ENCODE measurements at regions not wholly inside any gene's neighbourhood (a gene's known extent, or its start where the extent isn't known, plus 50 kb on each side); places are given as distances from the start of the nearest gene placed in this dataset.
A peak's percentile ranks its signal among the peaks of the same experiment; 100 is the strongest.

DNA sequence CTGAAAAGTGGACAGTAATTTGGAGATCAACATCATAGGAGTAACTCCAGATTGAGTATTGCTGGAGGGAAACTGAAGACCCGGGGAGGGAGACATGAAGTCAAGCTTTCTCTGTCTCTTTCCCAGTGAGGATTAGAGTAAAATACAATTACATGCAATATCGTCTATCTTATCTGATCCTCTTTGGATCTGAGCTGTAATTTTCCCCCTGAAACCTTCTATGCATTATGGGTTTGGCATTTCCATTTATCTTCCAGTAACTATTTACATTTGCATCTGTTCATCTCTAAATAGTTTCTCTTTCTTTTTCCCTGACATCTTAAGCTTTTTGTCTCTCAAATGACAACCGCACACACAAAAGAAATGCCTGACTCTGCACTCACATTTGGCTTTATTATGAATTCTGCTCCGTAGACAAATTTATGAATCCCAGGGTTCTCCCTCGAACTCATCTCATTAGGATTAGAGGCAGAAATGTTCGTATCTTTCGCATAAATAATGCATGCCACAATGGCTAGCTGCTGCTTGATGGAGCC, 113.1 kb downstream of the SPP2 start:
- intact Hi-C loops (cut with micrococcal nuclease) = no loop called here
- no peaks in the 10 kb centered on the region for H3K36me3 ChIP-seq (ENCODE audit: control insufficient read depth, insufficient read depth, low read length)
- H3K4me3 Mint-ChIP-seq = no peak overlapping the region
- no peak for ATAC-seq
- H3K27ac Mint-ChIP-seq = peak overlapping the region in 1 of 2 donors; percentile 27
- 97% methylated on average over 7 of the region's 7 CpGs for WGBS (ENCODE audit: insufficient coverage)
- no peaks in the 10 kb centered on the region for H3K9me3 Mint-ChIP-seq
- peaks cover 6 to 41% of the 10 kb centered on the region in 2 donors for H3K4me1 Mint-ChIP-seq
- TF ChIP-seq, protein P1, sequence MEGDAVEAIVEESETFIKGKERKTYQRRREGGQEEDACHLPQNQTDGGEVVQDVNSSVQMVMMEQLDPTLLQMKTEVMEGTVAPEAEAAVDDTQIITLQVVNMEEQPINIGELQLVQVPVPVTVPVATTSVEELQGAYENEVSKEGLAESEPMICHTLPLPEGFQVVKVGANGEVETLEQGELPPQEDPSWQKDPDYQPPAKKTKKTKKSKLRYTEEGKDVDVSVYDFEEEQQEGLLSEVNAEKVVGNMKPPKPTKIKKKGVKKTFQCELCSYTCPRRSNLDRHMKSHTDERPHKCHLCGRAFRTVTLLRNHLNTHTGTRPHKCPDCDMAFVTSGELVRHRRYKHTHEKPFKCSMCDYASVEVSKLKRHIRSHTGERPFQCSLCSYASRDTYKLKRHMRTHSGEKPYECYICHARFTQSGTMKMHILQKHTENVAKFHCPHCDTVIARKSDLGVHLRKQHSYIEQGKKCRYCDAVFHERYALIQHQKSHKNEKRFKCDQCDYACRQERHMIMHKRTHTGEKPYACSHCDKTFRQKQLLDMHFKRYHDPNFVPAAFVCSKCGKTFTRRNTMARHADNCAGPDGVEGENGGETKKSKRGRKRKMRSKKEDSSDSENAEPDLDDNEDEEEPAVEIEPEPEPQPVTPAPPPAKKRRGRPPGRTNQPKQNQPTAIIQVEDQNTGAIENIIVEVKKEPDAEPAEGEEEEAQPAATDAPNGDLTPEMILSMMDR (IDR thresholded peaks at IDR 0.05) = no peak
- H3K4me1 ChIP-seq (ENCODE audit: control insufficient read depth, insufficient read depth, low read length) = peaks cover 17% of the 10 kb centered on the region
- H3K27me3 ChIP-seq (ENCODE audit: control insufficient read depth, insufficient read depth, low read length) = no peaks in the 10 kb centered on the region
- H3K27me3 Mint-ChIP-seq (ENCODE audit: low read depth in 2 of 2) = peaks cover 0 to 24% of the 10 kb centered on the region in 2 donors
- no peaks in the 10 kb centered on the region for H3K36me3 Mint-ChIP-seq
- H3K27ac ChIP-seq (ENCODE audit: low read length) = no peak overlapping the region
- H3K9me3 ChIP-seq (ENCODE audit: control insufficient read depth, insufficient read depth, low read length) = no peaks in the 10 kb centered on the region
- no peak for DNase-seq
- no peak overlapping the region for H3K4me3 ChIP-seq (ENCODE audit: low read length)

GRCh38 chr2:234162861-234163260, 112.4 kb downstream of the SPP2 start:
- H3K9me3 Mint-ChIP-seq = no peaks in the 10 kb centered on the region
- 91% methylated on average over 1 of the region's 1 CpG for WGBS (ENCODE audit: insufficient coverage)
- no peak overlapping the region for H3K27ac ChIP-seq (ENCODE audit: low read length)
- H3K27ac Mint-ChIP-seq = no peak overlapping the region
- H3K4me1 Mint-ChIP-seq = peaks cover 6 to 41% of the 10 kb centered on the region in 2 donors
- no peaks in the 10 kb centered on the region for H3K36me3 ChIP-seq (ENCODE audit: control insufficient read depth, insufficient read depth, low read length)
- H3K27me3 Mint-ChIP-seq (ENCODE audit: low read depth in 2 of 2) = peaks cover 0 to 27% of the 10 kb centered on the region in 2 donors
- no peaks in the 10 kb centered on the region for H3K27me3 ChIP-seq (ENCODE audit: control insufficient read depth, insufficient read depth, low read length)
- H3K4me3 Mint-ChIP-seq = no peak overlapping the region
- DNase-seq = no peak
- no peak for ATAC-seq
- H3K36me3 Mint-ChIP-seq = no peaks in the 10 kb centered on the region
- H3K9me3 ChIP-seq (ENCODE audit: control insufficient read depth, insufficient read depth, low read length) = no peaks in the 10 kb centered on the region
- TF ChIP-seq, protein P1 (IDR thresholded peaks at IDR 0.05) = no peak
- intact Hi-C loops (cut with micrococcal nuclease) = no loop called here
- H3K4me3 ChIP-seq (ENCODE audit: low read length) = no peak overlapping the region
- H3K4me1 ChIP-seq (ENCODE audit: control insufficient read depth, insufficient read depth, low read length) = peaks cover 17% of the 10 kb centered on the region

- no peak overlapping the region for H3K27ac Mint-ChIP-seq
- H3K4me1 Mint-ChIP-seq = peaks cover 6 to 41% of the 10 kb centered on the region in 2 donors
- no peak for DNase-seq
- intact Hi-C loops (cut with micrococcal nuclease) = no loop called here
- H3K4me3 Mint-ChIP-seq = no peak overlapping the region
- no peak for ATAC-seq
- Histone ChIP-seq H3K4me1 (ENCODE audit: control insufficient read depth, insufficient read depth, low read length) (peaks cover 17% of the 10 kb centered on the region), H3K36me3 (ENCODE audit: control insufficient read depth, insufficient read depth, low read length) (no peaks in the 10 kb centered on the region), H3K9me3 (ENCODE audit: control insufficient read depth, insufficient read depth, low read length) (no peaks in the 10 kb centered on the region), H3K4me3 (ENCODE audit: low read length) (no peak overlapping the region), H3K27ac (ENCODE audit: low read length) (no peak overlapping the region), H3K27me3 (ENCODE audit: control insufficient read depth, insufficient read depth, low read length) (no peaks in the 10 kb centered on the region)
- no peaks in the 10 kb centered on the region for H3K36me3 Mint-ChIP-seq
- peaks cover 0 to 27% of the 10 kb centered on the region in 2 donors for H3K27me3 Mint-ChIP-seq (ENCODE audit: low read depth in 2 of 2)
- WGBS (ENCODE audit: insufficient coverage) = 90% methylated on average over 6 of the region's 6 CpGs
- H3K9me3 Mint-ChIP-seq = no peaks in the 10 kb centered on the region
- TF ChIP-seq, protein P1 (IDR thresholded peaks at IDR 0.05) = no peak
Observed at GRCh38 chr2:234161932-234162331, 111.4 kb downstream of the SPP2 start.

DNA sequence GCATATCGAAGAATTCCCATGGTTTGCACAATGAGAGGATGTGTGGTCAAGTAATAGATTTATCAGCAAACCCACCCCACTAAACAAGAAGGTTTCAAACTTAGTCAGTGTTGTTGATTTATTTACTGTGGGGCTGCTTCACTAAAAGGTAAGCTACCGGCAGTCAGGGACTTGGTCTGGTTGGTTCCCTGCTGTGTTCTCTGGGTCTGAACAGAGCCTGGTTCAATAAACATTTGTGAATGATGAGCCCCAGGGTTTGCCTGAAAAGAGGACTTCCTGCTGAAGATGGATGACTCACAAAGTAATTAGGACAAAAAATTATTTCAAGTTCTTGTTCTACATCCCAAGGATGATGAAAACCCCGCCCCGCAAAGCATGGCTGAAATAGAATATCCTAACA, 108.3 kb downstream of the SPP2 start:
- intact Hi-C loops (cut with micrococcal nuclease) = no loop called here
- Mint-ChIP-seq H3K4me1 (peaks cover 0 to 19% of the 10 kb centered on the region in 2 donors), H3K9me3 (no peaks in the 10 kb centered on the region), H3K4me3 (no peak overlapping the region), H3K27ac (no peak overlapping the region), H3K27me3 (ENCODE audit: low read depth in 2 of 2) (peaks cover 0 to 28% of the 10 kb centered on the region in 2 donors), H3K36me3 (no peaks in the 10 kb centered on the region)
- Histone ChIP-seq H3K27me3 (ENCODE audit: control insufficient read depth, insufficient read depth, low read length) (no peaks in the 10 kb centered on the region), H3K4me3 (ENCODE audit: low read length) (no peak overlapping the region), H3K4me1 (ENCODE audit: control insufficient read depth, insufficient read depth, low read length) (no peaks in the 10 kb centered on the region), H3K27ac (ENCODE audit: low read length) (no peak overlapping the region), H3K36me3 (ENCODE audit: control insufficient read depth, insufficient read depth, low read length) (no peaks in the 10 kb centered on the region), H3K9me3 (ENCODE audit: control insufficient read depth, insufficient read depth, low read length) (no peaks in the 10 kb centered on the region)
- TF ChIP-seq, protein P1 (IDR thresholded peaks at IDR 0.05) = no peak
- no peak for ATAC-seq
- WGBS (ENCODE audit: insufficient coverage) = 86% methylated on average over 3 of the region's 4 CpGs
- no peak for DNase-seq

All from natural killer cell (primary cell).